ENCODE measurements at regions not wholly inside any gene's neighbourhood (a gene's known extent, or its start where the extent isn't known, plus 50 kb on each side); places are given as distances from the start of the nearest gene placed in this dataset.

- no CpG with 5 or more reads among the region's 2 CpGs for WGBS (ENCODE audit: extremely low coverage, insufficient coverage, insufficient read length)
- H3K4me3 ChIP-seq (ENCODE audit: low read depth, low read length), result no peak overlapping the region
- H3K9ac ChIP-seq (ENCODE audit: low read length), result no peak overlapping the region
These were observed 92.1 kb upstream of the C1orf174 start for GRCh38 chr1:3992103-3992556.

DNA sequence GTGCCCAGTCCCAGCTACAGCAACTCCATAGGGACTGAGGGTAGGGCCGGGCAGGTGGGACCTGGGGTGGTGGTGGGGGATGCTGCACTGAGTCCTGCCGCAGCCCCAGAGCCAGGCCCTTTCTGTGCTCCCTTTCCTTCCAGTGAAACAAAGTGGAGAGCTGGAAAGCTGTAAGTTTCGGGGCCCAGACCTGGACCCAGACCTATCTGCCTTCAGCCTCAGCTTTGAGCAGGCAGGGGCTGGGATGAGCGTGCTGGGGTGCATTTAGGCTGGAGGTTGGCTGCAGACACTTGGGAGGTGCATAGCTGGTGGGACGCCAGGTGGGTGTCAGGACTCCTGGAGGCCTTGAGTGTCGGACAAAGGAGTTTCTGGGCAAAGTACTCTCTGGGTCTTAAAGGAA is 92.7 kb upstream of the C1orf174 start:
- Histone ChIP-seq H3K27ac (ENCODE audit: low read depth, low read length) (no peak overlapping the region), H2AK5ac (ENCODE audit: low read length) (no peak overlapping the region), H4K12ac (ENCODE audit: low read depth, low read length) (no peak overlapping the region), H3K27me3 (ENCODE audit: insufficient read depth, low read length) (no peaks in the 10 kb centered on the region), H3K36me3 (ENCODE audit: control insufficient read depth in 1 of 2, insufficient read depth in 2 of 2, low read length in 2 of 2) (no peaks in the 10 kb centered on the region), H2BK120ac (ENCODE audit: insufficient read depth, low read length, poor library complexity) (no peak overlapping the region), H3K23ac (ENCODE audit: low read length) (no peak overlapping the region), H3K14ac (ENCODE audit: low read length) (no peak overlapping the region), H2AFZ (ENCODE audit: insufficient read depth, low read length, poor library complexity) (no peak overlapping the region), H3K79me2 (ENCODE audit: control insufficient read depth, insufficient read depth, low read length, poor library complexity) (no peaks in the 10 kb centered on the region), H4K8ac (ENCODE audit: low read depth, low read length) (no peak overlapping the region), H3K4me1 (ENCODE audit: control insufficient read depth in 1 of 2, insufficient read depth in 2 of 2, low read length in 2 of 2) (no peaks in the 10 kb centered on the region), H3K9ac (ENCODE audit: low read length) (no peak overlapping the region), H3K9me3 (ENCODE audit: insufficient read depth, low read depth, low read length) (peaks cover 18% of the 10 kb centered on the region), H3K79me1 (ENCODE audit: low read length) (no peaks in the 10 kb centered on the region), H4K91ac (ENCODE audit: low read depth, low read length) (no peak overlapping the region), H3K4me2 (ENCODE audit: low read length) (no peak overlapping the region), H3K4ac (ENCODE audit: low read depth, low read length) (no peak overlapping the region), H3K18ac (ENCODE audit: low read length) (no peak overlapping the region), H2BK5ac (ENCODE audit: low read depth, low read length, poor library complexity) (no peak overlapping the region), H3K4me3 (ENCODE audit: low read depth, low read length) (no peak overlapping the region), H2BK12ac (ENCODE audit: low read length) (no peak overlapping the region)
- DNase-seq, result no peak
- WGBS (ENCODE audit: extremely low coverage, insufficient coverage, insufficient read length), result no CpG with 5 or more reads among the region's 6 CpGs

More at GRCh38 chr1:3992103-3992556, 92.1 kb upstream of the C1orf174 start:
- no peaks in the 10 kb centered on the region for H3K79me2 ChIP-seq (ENCODE audit: control insufficient read depth, insufficient read depth, low read length, poor library complexity)
- no peak overlapping the region for H2AFZ ChIP-seq (ENCODE audit: insufficient read depth, low read length, poor library complexity)
- peak in 1 of 2 donors; percentile 21 for DNase-seq
- no peak overlapping the region for H4K91ac ChIP-seq (ENCODE audit: low read depth, low read length)
- peaks cover 18% of the 10 kb centered on the region for H3K9me3 ChIP-seq (ENCODE audit: insufficient read depth, low read depth, low read length)
- H3K27ac ChIP-seq (ENCODE audit: low read depth, low read length), result no peak overlapping the region
- H3K36me3 ChIP-seq (ENCODE audit: control insufficient read depth in 1 of 2, insufficient read depth in 2 of 2, low read length in 2 of 2), result no peaks in the 10 kb centered on the region
- H3K4me2 ChIP-seq (ENCODE audit: low read length), result no peak overlapping the region
- H3K23ac ChIP-seq (ENCODE audit: low read length), result peak overlapping the region; percentile 81
- no peaks in the 10 kb centered on the region for H3K79me1 ChIP-seq (ENCODE audit: low read length)
- H4K12ac ChIP-seq (ENCODE audit: low read depth, low read length), result no peak overlapping the region
- H3K18ac ChIP-seq (ENCODE audit: low read length), result no peak overlapping the region
- no peak overlapping the region for H2AK5ac ChIP-seq (ENCODE audit: low read length)
- no peak overlapping the region for H3K14ac ChIP-seq (ENCODE audit: low read length)
- H2BK120ac ChIP-seq (ENCODE audit: insufficient read depth, low read length, poor library complexity), result no peak overlapping the region
- H3K27me3 ChIP-seq (ENCODE audit: insufficient read depth, low read length), result no peaks in the 10 kb centered on the region
- H2BK12ac ChIP-seq (ENCODE audit: low read length), result no peak overlapping the region
- H2BK5ac ChIP-seq (ENCODE audit: low read depth, low read length, poor library complexity), result no peak overlapping the region
- no peak overlapping the region for H4K8ac ChIP-seq (ENCODE audit: low read depth, low read length)
- no peak overlapping the region for H3K4ac ChIP-seq (ENCODE audit: low read depth, low read length)
- no peaks in the 10 kb centered on the region for H3K4me1 ChIP-seq (ENCODE audit: control insufficient read depth in 1 of 2, insufficient read depth in 2 of 2, low read length in 2 of 2)

GRCh38 chr1:3993619-3994375 is 93.7 kb upstream of the C1orf174 start:
- Histone ChIP-seq H2AFZ (ENCODE audit: insufficient read depth, low read length, poor library complexity) (no peak overlapping the region), H2BK12ac (ENCODE audit: low read length) (no peak overlapping the region), H3K36me3 (ENCODE audit: control insufficient read depth in 1 of 2, insufficient read depth in 2 of 2, low read length in 2 of 2) (no peaks in the 10 kb centered on the region), H3K79me2 (ENCODE audit: control insufficient read depth, insufficient read depth, low read length, poor library complexity) (no peaks in the 10 kb centered on the region), H3K9ac (ENCODE audit: low read length) (no peak overlapping the region), H2AK5ac (ENCODE audit: low read length) (no peak overlapping the region), H3K27me3 (ENCODE audit: insufficient read depth, low read length) (no peaks in the 10 kb centered on the region), H3K4me3 (ENCODE audit: low read depth, low read length) (no peak overlapping the region), H4K91ac (ENCODE audit: low read depth, low read length) (no peak overlapping the region), H3K4me1 (ENCODE audit: control insufficient read depth in 1 of 2, insufficient read depth in 2 of 2, low read length in 2 of 2) (no peaks in the 10 kb centered on the region), H3K4me2 (ENCODE audit: low read length) (no peak overlapping the region), H3K18ac (ENCODE audit: low read length) (no peak overlapping the region), H3K4ac (ENCODE audit: low read depth, low read length) (no peak overlapping the region), H4K8ac (ENCODE audit: low read depth, low read length) (no peak overlapping the region), H3K27ac (ENCODE audit: low read depth, low read length) (no peak overlapping the region), H3K14ac (ENCODE audit: low read length) (no peak overlapping the region), H2BK120ac (ENCODE audit: insufficient read depth, low read length, poor library complexity) (no peak overlapping the region), H3K9me3 (ENCODE audit: insufficient read depth, low read depth, low read length) (peaks cover 18% of the 10 kb centered on the region), H3K79me1 (ENCODE audit: low read length) (no peaks in the 10 kb centered on the region), H2BK5ac (ENCODE audit: low read depth, low read length, poor library complexity) (no peak overlapping the region), H3K23ac (ENCODE audit: low read length) (no peak overlapping the region), H4K12ac (ENCODE audit: low read depth, low read length) (no peak overlapping the region)
- WGBS (ENCODE audit: extremely low coverage, insufficient coverage, insufficient read length), result no CpG with 5 or more reads among the region's 25 CpGs
- no peak for DNase-seq

GRCh38 chr1:3995141-3995780 is 95.2 kb upstream of the C1orf174 start:
- Histone ChIP-seq H4K8ac (ENCODE audit: low read depth, low read length) (no peak overlapping the region), H2AFZ (ENCODE audit: insufficient read depth, low read length, poor library complexity) (no peak overlapping the region), H2BK12ac (ENCODE audit: low read length) (no peak overlapping the region), H3K4ac (ENCODE audit: low read depth, low read length) (no peak overlapping the region), H3K27ac (ENCODE audit: low read depth, low read length) (no peak overlapping the region), H2BK5ac (ENCODE audit: low read depth, low read length, poor library complexity) (no peak overlapping the region), H4K91ac (ENCODE audit: low read depth, low read length) (no peak overlapping the region), H3K23ac (ENCODE audit: low read length) (no peak overlapping the region), H3K18ac (ENCODE audit: low read length) (no peak overlapping the region), H3K36me3 (ENCODE audit: control insufficient read depth in 1 of 2, insufficient read depth in 2 of 2, low read length in 2 of 2) (no peaks in the 10 kb centered on the region), H3K4me3 (ENCODE audit: low read depth, low read length) (no peak overlapping the region), H3K79me2 (ENCODE audit: control insufficient read depth, insufficient read depth, low read length, poor library complexity) (no peaks in the 10 kb centered on the region), H3K14ac (ENCODE audit: low read length) (no peak overlapping the region), H3K27me3 (ENCODE audit: insufficient read depth, low read length) (no peaks in the 10 kb centered on the region), H4K12ac (ENCODE audit: low read depth, low read length) (no peak overlapping the region), H3K9me3 (ENCODE audit: insufficient read depth, low read depth, low read length) (peaks cover 18% of the 10 kb centered on the region), H2AK5ac (ENCODE audit: low read length) (no peak overlapping the region), H3K4me2 (ENCODE audit: low read length) (no peak overlapping the region), H2BK120ac (ENCODE audit: insufficient read depth, low read length, poor library complexity) (no peak overlapping the region), H3K4me1 (ENCODE audit: control insufficient read depth in 1 of 2, insufficient read depth in 2 of 2, low read length in 2 of 2) (no peaks in the 10 kb centered on the region), H3K79me1 (ENCODE audit: low read length) (no peaks in the 10 kb centered on the region), H3K9ac (ENCODE audit: low read length) (no peak overlapping the region)
- WGBS (ENCODE audit: extremely low coverage, insufficient coverage, insufficient read length), result no CpG with 5 or more reads among the region's 14 CpGs
- DNase-seq, result no peak

All from trophoblast cell (in vitro differentiated cells and primary cell).